ENCODE measurements at regions not wholly inside any gene's neighbourhood (a gene's known extent, or its start where the extent isn't known, plus 50 kb on each side); places are given as distances from the start of the nearest gene placed in this dataset.

GRCh38 chrX:96575011-96575410 lies 109.6 kb upstream of the DIAPH2 start:
- no peak for DNase-seq (ENCODE audit: low read depth, low spot score)
- Histone ChIP-seq H3K4me3 (ENCODE audit: low read depth, low read length) (no peak overlapping the region), H3K27me3 (ENCODE audit: control insufficient read depth, insufficient read depth, low read length) (no peaks in the 10 kb centered on the region), H3K27ac (ENCODE audit: low read depth, low read length) (no peak overlapping the region), H3K9me3 (ENCODE audit: control insufficient read depth, insufficient read depth, low read length) (no peaks in the 10 kb centered on the region)
- ChIA-PET CTCF (no interaction called here), POLR2A (no interaction called here)
- TF ChIP-seq CTCF (IDR thresholded peaks at IDR 0.05; ENCODE audit: low read depth, low read length) = no peak

GRCh38 chrX:96576368-96576767 lies 108.3 kb upstream of the DIAPH2 start:
- CTCF ChIA-PET = no interaction called here
- no peaks in the 10 kb centered on the region for H3K9me3 ChIP-seq (ENCODE audit: control insufficient read depth, insufficient read depth, low read length)
- H3K27me3 ChIP-seq (ENCODE audit: control insufficient read depth, insufficient read depth, low read length) = no peaks in the 10 kb centered on the region
- H3K27ac ChIP-seq (ENCODE audit: low read depth, low read length) = no peak overlapping the region
- POLR2A ChIA-PET = no interaction called here
- no peak overlapping the region for H3K4me3 ChIP-seq (ENCODE audit: low read depth, low read length)
- TF ChIP-seq CTCF (IDR thresholded peaks at IDR 0.05; ENCODE audit: low read depth, low read length) = no peak
- DNase-seq (ENCODE audit: low read depth, low spot score) = no peak

- ChIA-PET POLR2A (no interaction called here), CTCF (no interaction called here)
- H3K4me3 ChIP-seq (ENCODE audit: low read depth, low read length) = no peak overlapping the region
- no peak for DNase-seq (ENCODE audit: low read depth, low spot score)
- TF ChIP-seq CTCF (IDR thresholded peaks at IDR 0.05; ENCODE audit: low read depth, low read length) = no peak
- H3K27ac ChIP-seq (ENCODE audit: low read depth, low read length) = no peak overlapping the region
- H3K27me3 ChIP-seq (ENCODE audit: control insufficient read depth, insufficient read depth, low read length) = no peaks in the 10 kb centered on the region
- no peaks in the 10 kb centered on the region for H3K9me3 ChIP-seq (ENCODE audit: control insufficient read depth, insufficient read depth, low read length)
Observed at GRCh38 chrX:96578781-96579180, 105.9 kb upstream of the DIAPH2 start.

- ChIA-PET POLR2A (no interaction called here), CTCF (no interaction called here)
- Histone ChIP-seq H3K9me3 (ENCODE audit: control insufficient read depth, insufficient read depth, low read length) (no peaks in the 10 kb centered on the region), H3K27me3 (ENCODE audit: control insufficient read depth, insufficient read depth, low read length) (no peaks in the 10 kb centered on the region), H3K4me3 (ENCODE audit: low read depth, low read length) (no peak overlapping the region), H3K27ac (ENCODE audit: low read depth, low read length) (no peak overlapping the region)
- TF ChIP-seq CTCF (IDR thresholded peaks at IDR 0.05; ENCODE audit: low read depth, low read length) = no peak
- DNase-seq (ENCODE audit: low read depth, low spot score) = no peak
Observed at GRCh38 chrX:96579252-96579651, 105.4 kb upstream of the DIAPH2 start.

- CTCF ChIA-PET = no interaction called here
- TF ChIP-seq CTCF (IDR thresholded peaks at IDR 0.05; ENCODE audit: low read depth, low read length) = no peak
- H3K27ac ChIP-seq (ENCODE audit: low read depth, low read length) = no peak overlapping the region
Observed at GRCh38 chrX:96590403-96590802, 94.2 kb upstream of the DIAPH2 start.

More at GRCh38 chrX:96590403-96590802, 94.2 kb upstream of the DIAPH2 start:
- H3K9me3 ChIP-seq (ENCODE audit: control insufficient read depth, insufficient read depth, low read length) = no peaks in the 10 kb centered on the region
- no peak for DNase-seq (ENCODE audit: low read depth, low spot score)
- POLR2A ChIA-PET = no interaction called here
- no peaks in the 10 kb centered on the region for H3K27me3 ChIP-seq (ENCODE audit: control insufficient read depth, insufficient read depth, low read length)
- no peak overlapping the region for H3K4me3 ChIP-seq (ENCODE audit: low read depth, low read length)

Measured in AG04450 (cell line).